ENCODE measurements at regions not wholly inside any gene's neighbourhood (a gene's known extent, or its start where the extent isn't known, plus 50 kb on each side); places are given as distances from the start of the nearest gene placed in this dataset.

DNA sequence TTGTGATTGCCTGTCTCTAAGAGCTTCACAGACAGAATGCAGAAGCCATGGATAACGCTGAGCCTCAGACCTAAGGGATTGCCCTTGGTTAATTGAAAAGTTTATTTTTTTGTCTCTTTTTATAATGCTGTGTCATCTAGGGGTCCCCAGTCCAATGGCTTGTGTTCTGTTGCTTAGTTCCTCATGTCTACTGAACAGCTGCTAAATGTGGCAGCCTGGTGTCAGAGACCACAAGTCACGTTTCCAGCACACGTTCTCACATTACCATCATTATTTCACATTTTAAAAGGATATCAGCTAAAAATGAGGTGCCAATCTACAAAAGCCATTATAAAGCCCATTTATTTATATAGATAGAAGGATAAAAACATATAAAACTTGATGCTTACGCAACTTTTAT is 1362.0 kb downstream of the PCDH9 start:
- DNase-seq: no peak

DNA sequence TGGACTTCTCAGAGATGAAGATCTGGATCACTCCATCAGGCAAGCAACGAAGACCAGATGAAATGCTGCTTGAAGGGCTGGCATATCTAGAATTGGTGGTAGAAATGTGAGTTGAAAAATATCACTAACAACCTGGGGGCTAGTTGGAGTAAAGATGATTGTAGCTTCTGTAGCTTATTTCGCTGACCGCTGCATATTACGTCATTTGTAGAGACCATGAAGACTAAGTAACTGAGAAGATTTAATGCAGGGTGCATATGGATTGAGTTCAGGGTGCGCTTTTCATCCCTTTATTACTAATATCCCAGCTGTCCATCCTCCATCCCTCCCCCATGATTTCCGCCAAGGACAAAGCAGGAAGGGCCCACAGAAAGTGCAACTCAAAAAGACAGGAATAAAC is 1364.0 kb downstream of the PCDH9 start:
- no peak for DNase-seq

DNA sequence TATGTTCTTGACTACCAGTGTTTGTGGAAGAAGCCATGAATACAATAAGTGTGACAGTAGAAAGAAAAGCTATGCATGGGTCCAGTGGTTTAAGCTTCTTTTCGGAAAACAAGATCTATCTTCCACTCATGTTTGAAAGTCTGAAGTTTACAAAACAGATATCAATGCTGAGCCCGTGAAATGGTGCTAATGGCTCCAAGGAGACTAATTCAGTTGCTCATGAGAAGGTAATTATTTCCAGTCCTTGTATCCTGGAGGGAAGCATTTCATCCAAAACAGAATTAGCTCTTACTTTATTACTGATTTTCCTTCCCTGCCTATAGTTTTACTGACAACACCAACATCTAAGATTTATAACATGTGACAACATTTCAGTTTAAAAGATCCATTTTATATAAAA is 1364.9 kb downstream of the PCDH9 start:
- no peak for DNase-seq

DNA sequence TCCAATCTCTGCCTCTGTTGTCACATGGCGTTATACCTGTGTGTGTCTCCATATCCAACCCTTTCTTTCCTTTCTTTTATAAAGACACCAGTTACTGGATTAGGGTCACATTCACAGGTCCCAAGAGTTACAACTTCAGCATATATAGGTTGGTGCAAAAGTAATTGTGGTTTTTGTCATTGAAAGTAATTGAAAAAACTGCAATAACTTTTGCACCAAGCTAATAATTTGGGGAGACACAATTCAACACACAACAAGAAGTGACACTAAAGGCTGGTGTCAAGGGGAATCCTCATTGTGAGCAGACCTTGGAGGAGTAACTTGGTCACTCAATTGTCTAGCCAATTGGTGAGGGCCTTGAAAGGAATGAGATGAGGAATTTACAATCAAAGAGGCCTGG is 1366.1 kb downstream of the PCDH9 start:
- DNase-seq: no peak

DNA sequence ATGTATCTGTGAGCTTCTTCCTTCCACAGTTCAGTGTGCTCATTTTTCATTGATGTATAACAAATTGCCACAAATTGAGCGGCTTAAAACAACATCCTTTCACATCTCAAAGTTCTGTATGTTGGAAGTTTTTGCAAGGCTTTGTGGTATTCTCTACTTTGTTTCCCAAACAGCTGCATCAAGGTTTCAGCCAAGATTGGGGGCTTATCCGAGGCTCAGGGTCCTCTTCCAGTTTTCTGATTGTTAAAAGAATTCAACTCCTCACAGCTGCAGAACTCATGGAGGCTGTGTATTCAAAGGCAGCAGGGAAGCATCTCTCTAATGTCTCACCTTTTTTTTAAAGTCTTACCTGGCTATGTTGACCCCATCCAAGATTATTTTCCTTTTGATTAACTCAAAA is 1369.8 kb downstream of the PCDH9 start:
- DNase-seq: no peak

DNA sequence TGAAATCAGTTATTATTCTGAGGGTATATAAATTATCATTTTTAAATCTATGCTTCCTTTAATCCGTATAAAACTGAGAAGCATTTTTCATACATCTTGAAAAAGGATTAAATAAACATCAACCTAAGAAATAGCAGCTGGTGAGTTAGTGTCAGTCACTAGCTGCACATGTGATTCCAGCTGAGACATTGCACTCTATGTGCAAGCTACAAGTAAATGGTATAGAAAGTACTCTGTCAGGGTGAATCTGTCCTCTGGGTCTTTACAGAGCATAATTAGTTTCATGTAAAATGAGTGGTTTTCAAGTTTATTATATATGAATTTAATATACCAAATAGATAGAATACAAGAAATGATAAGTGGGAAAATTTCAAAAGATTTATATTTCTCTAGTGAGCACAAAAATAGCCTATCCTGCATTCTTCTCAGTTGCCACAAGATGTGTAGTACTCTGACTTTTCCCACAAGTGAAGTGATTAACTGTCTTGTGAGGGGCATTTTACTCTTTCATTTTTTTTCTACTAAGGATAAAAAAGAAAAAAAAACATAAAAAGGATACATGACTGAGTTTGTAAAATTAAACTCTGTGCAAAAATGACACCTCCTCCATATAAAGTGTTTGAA is 1372.1 kb downstream of the PCDH9 start:
- DNase-seq: no peak

DNA sequence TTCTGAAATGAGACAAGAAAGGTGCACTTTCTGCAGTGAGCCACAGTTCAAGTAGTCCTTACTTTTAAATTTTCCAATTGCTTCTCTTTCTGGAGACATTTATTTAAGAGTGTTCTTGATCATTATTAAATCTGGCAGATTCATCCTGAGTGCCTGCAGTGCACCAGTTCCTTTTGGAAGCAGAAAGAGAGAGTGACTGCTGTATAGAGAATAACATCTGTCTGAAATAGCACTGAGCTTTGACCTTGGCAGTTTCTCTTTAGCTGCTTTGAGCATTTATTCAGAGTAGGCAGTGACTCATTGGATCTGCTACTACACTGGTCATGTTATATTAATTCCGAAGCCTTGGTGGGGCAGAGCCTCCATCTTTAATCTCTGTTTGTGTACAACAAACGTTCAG is 1373.7 kb downstream of the PCDH9 start:
- no peak for DNase-seq

DNA sequence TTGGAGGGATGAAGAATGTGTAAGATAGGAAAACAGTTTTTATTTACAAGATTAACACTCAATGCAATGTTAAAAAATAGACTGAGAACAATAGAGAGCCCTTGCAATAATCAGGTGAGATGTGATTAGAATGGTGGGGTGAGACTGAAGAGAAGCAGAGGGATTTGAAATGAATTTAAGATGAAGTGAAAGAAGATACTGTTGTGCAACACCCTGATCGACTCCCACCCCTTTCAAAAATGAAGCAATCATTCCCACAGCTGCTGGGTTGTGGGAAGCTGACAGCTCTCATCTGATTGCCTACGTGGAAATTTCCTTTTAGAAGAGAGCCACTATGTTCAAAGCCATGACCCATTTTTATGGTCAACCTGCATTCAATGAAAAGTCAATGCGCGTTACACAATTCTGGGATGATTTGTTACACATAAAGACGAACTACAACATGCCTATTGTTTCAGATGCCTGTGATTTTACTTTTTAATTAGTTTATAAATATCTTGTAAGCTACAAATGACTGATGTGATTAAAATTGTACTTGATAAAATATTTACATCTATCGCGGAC is 1374.8 kb downstream of the PCDH9 start:
- no peak for DNase-seq

DNA sequence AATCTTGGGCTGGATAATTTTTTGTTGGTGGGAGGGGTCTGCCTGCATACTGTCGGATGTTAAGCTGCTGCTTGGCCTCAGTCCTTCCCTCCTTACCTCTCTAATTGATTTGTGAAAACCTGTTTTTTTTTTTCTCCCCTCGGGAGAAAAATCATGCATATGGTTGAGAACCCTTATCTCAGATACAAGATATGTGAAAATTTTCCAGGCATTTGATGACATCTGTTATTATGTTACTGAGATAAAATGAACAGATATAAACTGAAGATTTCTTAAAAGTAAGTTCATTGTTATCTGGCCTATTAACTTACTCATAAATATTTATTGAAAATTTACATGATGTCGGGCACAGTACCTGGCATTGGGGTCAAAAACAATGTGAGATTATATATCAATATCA is 1375.7 kb downstream of the PCDH9 start:
- DNase-seq: no peak

DNA sequence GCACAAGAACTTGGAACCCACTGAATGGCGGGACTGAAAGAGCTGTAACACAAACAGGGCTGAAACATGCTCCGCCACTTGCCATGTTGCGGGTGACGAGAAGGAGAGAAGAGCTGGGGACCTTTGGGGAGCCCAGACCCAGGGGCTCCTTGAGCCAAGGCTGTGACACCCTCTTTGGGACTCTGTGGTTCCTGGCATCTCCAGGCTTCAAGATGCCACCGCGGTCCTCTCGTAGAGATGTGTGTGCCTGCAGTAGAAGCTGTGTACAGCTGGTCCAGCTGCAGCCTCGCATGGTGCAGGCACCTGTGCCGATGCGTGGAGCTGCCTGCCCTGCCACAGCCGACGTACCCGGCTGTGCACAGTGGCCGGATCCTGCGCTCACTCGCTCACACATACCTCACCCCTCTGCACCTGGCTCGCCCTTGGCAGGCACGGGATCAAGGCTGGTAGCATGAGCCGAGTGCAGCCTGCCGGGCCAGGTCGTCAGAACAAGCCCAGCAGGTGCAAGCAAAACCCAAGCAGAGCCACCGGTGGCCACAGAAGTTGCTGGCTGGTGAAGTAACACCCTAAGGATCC is 1385.8 kb downstream of the PCDH9 start:
- DNase-seq: no peak

DNA sequence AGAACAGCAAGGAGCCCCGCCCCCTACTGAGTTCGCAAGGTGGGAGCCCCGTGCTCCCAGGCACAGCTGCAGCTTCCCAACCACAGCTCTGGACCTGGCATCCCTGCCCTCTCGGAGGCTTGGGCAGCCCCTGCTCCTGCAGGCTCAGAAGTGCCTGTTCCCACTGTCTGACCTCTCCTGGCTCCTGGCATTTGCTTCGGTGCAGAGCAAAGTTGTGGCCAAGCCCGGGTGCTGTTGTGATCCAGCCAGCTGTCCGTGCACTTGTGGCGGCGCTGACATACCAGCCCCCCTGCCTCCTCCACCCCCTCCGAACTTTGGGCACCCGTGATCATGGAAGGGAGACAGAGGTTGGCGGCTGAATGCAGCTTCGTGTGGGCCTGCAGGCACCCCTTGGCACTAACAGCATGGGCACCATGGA is 1386.8 kb downstream of the PCDH9 start:
- no peak for DNase-seq

DNA sequence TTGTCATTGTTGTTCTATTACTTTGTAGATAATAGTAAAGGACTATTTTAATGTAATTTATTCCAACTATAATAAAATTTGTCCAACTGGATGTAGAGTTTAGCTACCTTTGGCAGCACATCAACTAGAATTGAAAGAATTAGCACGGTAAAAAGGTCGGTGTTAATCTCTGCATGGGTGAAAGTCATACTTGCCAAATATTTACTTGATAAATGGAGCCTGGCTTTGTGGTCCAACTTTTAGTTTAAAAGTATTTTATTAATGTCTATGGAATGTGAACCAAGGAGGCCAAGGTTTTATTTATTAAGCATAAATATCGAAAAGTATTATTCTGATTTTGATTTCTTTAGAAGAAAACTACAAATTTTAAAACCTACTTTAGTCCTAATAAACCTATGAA is 1389.0 kb downstream of the PCDH9 start:
- no peak for DNase-seq

DNA sequence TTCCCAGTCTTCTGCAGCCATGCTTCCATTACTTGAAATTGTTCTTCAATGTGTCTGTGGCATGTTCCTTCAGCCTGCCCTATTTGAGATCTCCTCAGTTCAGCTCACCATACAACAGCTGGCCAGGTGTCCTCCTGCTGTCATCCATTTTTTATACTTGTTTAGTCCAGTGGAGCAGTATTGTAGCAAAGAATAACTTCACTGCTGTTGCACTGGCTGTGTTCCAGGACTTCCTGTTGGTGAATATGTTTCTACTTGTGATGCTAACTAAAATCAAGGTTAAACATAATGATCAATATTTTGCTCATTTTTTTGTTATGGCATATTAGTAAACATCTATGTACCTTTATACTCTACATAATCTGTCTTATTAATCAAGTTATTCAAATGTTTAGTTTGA is 1394.1 kb downstream of the PCDH9 start:
- DNase-seq: no peak

DNA sequence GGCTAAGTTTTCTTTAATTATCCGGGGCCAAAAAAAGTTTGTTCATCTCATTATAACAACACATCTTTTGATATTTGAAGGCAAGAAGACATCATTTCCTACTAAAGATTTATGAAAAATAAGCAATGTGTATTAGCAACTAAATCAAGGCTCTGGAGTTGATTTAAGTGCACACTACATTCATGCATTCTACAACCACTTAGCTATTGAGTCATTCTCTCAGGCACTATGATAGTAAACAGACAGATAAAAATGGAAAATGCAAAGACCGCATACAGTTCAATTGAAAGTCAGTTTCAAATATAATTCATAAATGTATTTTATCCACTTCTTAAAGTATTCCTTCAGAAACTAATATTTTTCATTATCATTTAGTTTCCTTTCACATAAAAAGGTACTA is 1395.2 kb downstream of the PCDH9 start:
- DNase-seq: no peak

DNA sequence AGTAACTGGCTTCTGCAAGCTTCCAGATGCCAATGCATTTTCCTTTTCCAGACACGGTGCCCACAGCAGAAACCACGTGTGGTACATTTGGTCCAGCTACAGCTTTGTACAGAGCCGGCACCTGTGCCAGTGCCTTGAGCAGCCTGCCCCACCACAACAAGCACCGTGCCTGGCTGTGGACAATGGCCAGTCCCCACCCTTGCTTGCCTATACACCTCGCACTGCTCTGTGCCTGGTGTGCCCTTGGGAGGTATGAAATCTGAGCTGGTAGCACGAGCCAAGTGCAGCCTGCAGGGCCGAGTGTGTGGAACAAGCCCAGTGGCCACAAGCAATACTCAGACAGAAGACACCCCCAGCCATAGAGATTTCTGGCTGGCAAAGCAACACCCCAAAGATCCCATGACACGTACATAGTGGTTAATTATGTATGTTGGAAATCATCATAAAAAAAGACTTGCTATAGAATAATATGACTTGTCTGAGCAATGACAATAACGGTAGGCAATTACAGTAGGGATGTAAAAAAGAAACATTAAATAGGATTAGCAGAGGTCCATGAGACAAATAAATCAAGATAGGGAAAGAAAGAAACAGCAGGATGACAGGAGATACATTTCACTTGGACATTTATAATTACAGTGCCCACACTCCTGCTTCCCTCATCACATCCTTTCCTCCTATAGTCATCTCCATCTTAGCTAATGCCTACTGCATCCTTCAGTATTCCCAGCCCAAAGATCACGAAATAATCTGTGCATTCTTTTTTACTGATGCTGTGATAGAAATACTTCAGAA is 1399.5 kb downstream of the PCDH9 start:
- DNase-seq: no peak

DNA sequence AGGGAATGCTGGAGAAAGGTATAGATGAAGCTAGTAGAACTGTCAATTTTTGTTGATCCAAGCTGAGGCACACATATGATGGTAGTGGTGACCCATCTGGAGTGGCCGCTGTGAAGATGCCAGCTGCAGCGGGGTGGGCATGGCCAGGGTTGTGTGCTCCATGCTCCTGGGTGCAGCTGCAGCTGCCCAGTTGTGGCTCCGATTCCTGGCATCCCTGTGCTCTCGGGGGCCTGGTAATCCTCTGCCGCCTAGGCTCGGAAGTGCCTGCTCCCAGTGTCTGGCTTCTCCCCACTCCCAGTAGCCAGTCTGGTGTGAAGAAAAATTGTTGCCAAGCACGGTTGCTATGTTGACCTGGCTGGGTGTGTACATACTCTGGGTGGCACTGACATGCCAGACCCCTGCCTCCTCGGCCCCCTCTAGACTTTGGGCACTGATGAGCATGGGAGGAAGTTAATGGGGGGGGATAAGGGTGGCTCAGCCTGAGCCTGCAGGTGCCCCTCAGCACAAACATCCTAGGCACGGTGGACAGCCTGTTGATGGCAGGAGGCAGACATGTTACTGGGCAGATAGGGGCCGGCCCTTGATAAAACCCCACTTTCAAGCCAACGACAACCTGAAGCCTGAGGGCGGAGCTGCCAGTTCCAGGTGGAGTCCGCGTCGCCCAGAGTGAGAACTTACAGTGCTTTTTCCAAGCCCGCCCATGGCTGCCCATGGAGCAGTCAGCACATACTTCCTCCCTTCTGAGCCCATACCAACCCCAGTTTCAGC is 1400.7 kb downstream of the PCDH9 start:
- no peak for DNase-seq

DNA sequence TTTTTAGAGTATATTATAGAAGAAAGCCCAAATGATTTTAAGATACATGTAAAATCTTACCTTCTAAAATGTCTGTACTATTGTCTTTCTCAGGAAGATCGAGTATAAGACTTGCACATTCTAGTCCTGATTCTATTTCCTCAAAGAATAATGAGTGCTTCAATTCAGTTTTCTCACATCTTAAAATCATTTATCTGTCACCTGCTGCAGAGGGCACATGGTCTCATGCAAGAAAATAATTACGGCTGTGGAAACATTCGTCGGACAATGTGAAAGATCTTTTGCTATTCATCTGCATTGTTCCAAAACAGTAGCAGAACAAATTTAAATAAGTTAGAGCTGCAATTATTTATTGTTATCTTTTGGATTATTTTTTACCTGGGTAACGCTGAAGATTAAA is 1403.5 kb downstream of the PCDH9 start:
- no peak for DNase-seq

DNA sequence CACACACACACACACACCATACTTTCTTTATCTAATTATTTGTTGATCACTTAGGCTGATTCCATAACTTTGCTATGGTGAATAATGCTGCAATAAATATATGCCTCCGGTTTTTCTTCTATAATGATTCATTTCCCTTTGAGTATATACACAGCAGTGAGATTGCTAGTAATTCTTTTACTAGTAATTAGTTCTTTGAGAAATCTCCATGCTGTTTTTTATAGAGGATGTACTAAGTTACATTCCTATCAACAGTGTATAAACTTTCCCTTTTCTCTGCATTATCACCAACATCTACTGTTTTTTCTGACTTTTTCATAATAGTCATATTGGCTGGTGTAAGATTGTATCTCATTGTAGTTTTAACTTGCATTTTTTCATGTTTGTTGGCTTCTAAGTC is 1405.1 kb downstream of the PCDH9 start:
- no peak for DNase-seq

DNA sequence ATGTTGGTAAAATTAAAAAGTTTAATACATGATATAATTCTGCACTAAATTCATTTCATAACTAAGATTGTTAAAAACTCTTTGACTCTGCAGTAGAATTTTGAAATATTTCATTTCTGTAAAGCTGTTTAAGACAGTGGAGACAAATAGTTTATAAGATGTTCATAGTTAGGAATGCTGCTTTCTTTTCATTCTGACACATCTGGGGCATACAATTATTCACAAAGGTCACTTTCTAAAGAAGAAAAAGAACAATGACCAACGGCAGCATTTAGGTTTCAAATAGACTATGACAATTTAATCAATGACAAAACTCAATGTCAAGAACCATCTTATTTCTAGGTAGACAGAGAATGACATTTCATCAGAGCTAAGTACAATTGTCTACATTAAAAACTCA is 1422.1 kb downstream of the PCDH9 start:
- no peak for DNase-seq

DNA sequence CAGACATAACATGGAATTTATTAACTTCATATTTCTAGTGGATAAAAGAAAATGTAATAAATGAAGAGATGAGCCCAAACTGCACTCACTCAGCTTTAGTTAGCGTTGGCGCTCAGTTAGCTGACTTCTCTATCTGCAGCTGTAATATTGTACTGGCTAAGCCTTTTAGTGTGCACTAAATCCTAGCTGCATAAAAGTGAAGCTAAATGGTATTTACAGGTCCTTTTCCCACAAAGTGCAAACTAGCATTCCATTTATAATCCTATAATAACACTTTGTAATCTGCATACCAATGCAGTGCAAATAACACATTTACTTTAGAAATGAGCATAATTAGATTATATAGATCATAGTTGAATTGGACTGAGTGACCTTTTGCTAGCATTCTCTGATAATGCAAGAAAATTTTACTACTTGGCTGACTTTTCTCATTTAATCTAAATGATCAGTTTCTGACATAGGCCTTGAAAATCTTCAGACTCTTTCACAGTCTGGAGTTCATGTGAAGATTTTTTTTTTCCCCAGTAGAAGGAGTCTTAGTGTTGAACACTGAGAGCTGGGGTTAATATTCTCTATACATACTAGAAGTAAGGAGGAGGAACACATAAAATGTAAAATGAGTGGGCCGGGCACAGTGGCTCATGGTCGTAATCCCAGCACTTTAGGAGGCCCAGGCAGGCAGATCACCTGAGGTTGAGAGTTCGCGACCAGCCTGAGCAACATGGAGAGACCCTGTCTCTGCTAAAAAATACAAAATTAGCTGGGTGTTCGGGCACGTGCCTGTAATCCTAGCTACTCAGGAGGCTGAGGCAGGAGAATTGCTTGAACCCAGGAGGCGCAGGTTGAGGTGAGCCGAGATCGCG is 1426.4 kb downstream of the PCDH9 start:
- DNase-seq: no peak

DNA sequence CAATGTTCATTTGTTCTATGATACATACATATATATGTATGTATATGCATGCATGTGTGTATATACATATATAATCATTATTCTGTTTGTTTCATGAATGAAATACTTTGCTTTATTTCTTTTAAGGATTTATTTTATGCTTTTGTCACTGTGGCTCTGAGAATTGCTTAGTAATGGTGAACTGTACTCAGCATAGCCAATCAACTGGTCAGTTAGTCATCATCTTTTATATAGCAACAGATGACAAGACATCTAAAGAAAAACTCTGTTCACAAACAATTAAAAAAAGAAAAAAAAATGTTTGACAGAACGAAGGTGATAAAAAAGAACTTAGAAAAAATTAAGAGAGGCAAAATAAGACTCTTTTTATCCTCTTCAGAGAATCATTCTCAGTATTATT is 1440.3 kb downstream of the PCDH9 start:
- no peak for DNase-seq

DNA sequence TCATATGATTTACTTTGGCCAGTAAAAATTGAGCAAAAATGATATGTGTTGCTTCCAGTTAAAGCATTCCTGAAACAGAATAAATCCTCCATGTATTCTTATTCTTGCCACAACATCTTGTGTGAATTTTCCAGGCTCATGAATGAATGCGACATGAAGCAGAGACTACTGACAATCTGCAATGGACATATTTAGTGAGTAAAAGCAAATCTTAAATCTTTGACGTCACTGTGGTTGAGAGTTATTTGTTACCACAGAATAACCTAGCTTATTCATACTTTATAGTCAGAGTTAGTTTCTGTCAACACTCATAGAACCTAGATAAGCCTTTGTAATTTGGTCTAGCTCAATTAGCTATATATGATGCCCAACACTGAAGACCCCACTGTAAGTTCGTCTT is 1443.1 kb downstream of the PCDH9 start:
- no peak for DNase-seq
